Esophagus muscularis mucosa (tissue), 3 donors: ENCODE measurements at regions not wholly inside any gene's neighbourhood (a gene's known extent, or its start where the extent isn't known, plus 50 kb on each side); places are given as distances from the start of the nearest gene placed in this dataset.

Experiments used
- POLR2A ChIP-seq: fragments of 450-650 bp; IDR thresholded peaks from one replicate; pipeline ENCODE4 v1.6.1; 2017; ENCODE audit warnings: antibody characterized with exemption, moderate library complexity, mild to moderate bottlenecking, low read depth
- TF ChIP-seq, protein P1 (sequence below), 3 experiments: fragments of 200-600 bp in 2 of 3; fragments of 450-650 bp in 1 of 3; sonication (generic) in 2 of 3; IDR thresholded peaks; one replicate each; pipeline ENCODE4 v1.5.1; 2017 to 2019; ENCODE audit warnings: antibody characterized with exemption in 3 of 3, mild to moderate bottlenecking in 2 of 3, moderate library complexity in 1 of 3

DNA sequence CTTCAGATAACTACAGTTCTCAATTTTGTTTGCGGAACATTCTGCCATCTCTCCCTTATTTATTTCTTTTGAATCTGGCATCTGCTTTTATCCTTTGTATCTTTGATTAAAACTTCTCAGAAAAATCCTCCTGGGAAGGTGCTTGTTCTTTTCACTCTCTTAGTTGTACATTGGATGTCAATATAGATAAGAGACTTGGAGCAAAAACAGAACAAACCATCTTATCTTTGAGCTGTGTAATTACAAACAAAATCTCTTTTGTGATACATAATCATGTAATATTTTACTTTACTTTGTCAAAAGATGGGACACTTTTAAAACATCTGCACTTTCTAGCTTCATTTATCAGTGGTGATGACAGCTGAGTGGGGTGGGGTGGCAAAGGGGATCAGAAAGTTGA is 307.2 kb upstream of the LYPLAL1 start:
- TF ChIP-seq, protein P1, sequence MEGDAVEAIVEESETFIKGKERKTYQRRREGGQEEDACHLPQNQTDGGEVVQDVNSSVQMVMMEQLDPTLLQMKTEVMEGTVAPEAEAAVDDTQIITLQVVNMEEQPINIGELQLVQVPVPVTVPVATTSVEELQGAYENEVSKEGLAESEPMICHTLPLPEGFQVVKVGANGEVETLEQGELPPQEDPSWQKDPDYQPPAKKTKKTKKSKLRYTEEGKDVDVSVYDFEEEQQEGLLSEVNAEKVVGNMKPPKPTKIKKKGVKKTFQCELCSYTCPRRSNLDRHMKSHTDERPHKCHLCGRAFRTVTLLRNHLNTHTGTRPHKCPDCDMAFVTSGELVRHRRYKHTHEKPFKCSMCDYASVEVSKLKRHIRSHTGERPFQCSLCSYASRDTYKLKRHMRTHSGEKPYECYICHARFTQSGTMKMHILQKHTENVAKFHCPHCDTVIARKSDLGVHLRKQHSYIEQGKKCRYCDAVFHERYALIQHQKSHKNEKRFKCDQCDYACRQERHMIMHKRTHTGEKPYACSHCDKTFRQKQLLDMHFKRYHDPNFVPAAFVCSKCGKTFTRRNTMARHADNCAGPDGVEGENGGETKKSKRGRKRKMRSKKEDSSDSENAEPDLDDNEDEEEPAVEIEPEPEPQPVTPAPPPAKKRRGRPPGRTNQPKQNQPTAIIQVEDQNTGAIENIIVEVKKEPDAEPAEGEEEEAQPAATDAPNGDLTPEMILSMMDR (IDR thresholded peaks at IDR 0.05): no peak
- no peak for TF ChIP-seq POLR2A
